Liver (tissue), 3 donors: ENCODE measurements at regions not wholly inside any gene's neighbourhood (a gene's known extent, or its start where the extent isn't known, plus 50 kb on each side); places are given as distances from the start of the nearest gene placed in this dataset.

Experiments used
- CTCF ChIP-seq: fragments of 150-350 bp; IDR thresholded peaks from 2 replicates; pipeline ENCODE4 v1.5.1; 2017; ENCODE audit warnings: improper control_type of control experiment, low read depth, low read length; ENCODE audit not compliant: missing input control
- EGR1 ChIP-seq, 2 donors: IDR thresholded peaks; 2 replicates each; pipeline ENCODE4 v1.6.1; 2016 to 2018; ENCODE audit warnings: antibody characterized with exemption in 2 of 2, low read depth in 2 of 2
- YY1 ChIP-seq: IDR thresholded peaks from 2 replicates; pipeline ENCODE4 v1.6.1; 2016; ENCODE audit warnings: antibody characterized with exemption, mild to moderate bottlenecking
- donor health status: healthy.
- donor health status: healthy.

DNA sequence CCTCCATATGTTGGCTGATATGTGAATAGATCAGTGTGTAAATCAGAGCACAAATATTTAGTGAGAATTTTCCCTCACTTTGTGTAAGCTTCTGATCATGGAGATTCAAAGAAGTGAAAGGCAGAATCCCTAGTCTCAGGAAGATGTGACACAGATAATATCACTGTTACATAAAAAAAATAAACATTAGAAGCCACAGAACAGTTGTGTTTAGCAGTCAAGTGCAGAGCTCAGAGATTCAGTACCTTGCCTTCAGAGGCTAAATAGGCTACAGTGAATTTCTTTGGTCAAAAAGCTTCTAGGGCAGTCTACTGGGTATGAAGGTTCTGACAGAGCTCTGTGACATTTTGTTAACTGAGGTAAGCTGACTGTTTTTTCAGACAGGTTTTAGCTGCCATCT is 591.5 kb downstream of the METTL15 start:
- TF ChIP-seq EGR1 (IDR thresholded peaks at IDR 0.05; ENCODE audit: low read depth in 2 of 2), result no peak
- no peak for TF ChIP-seq YY1
- TF ChIP-seq CTCF, result no peak
